HCT116 (cell line): ENCODE measurements at regions not wholly inside any gene's neighbourhood (a gene's known extent, or its start where the extent isn't known, plus 50 kb on each side); places are given as distances from the start of the nearest gene placed in this dataset.

ENCODE experiments used
- CTCF ChIP-seq, 3 experiments: fragments of 200-600 bp in 1 of 3; sonication (generic) in 1 of 3; IDR thresholded peaks in 2 of 3; conservative IDR thresholded peaks in 1 of 3; 2 replicates each; pipeline ENCODE4 v1.5.1; 2012 to 2017; ENCODE audit warnings: low read depth in 2 of 3, low read length in 2 of 3, antibody characterized with exemption in 1 of 3, borderline replicate concordance in 1 of 3, control low read depth in 1 of 3, mild to moderate bottlenecking in 1 of 3, mixed read lengths in 1 of 3, mixed run types in 1 of 3, moderate library complexity in 1 of 3; ENCODE audit not compliant: insufficient read depth in 1 of 3
- EZH2 ChIP-seq: fragments of 200-600 bp; sonication (generic); IDR thresholded peaks from 2 replicates; pipeline ENCODE4 v1.6.1; 2017; ENCODE audit warnings: antibody characterized with exemption, mixed run types
- RAD21 ChIP-seq: IDR thresholded peaks from 2 replicates; pipeline ENCODE4 v1.6.1; 2012; ENCODE audit warnings: low read depth, mild to moderate bottlenecking
- REST ChIP-seq: IDR thresholded peaks from 2 replicates; pipeline ENCODE4 v1.6.1; 2012; ENCODE audit warnings: low read depth

- TF ChIP-seq REST (no peak), CTCF (IDR thresholded peaks at IDR 0.05 in 2 of 3, conservative IDR thresholded peaks at IDR 0.05 in 1 of 3; ENCODE audit: borderline replicate concordance in 1 of 3, insufficient read depth in 1 of 3, low read depth in 2 of 3, low read length in 2 of 3) (no peak), RAD21 (no peak), EZH2 (no peak)
Observed at GRCh38 chr5:18311266-18311665, 677.0 kb downstream of the TAF11L14 start.
